HG02870 (cell line): ENCODE measurements at regions not wholly inside any gene's neighbourhood (a gene's known extent, or its start where the extent isn't known, plus 50 kb on each side); places are given as distances from the start of the nearest gene placed in this dataset.
A peak's percentile ranks its signal among the peaks of the same experiment; 100 is the strongest.
"Not testable (repeated sequence)": the region's sequence is repeated elsewhere in the genome, so short reads cannot be mapped to it uniquely, and the experiment has no call there.

Experiments
- ATAC-seq: cut with Tn5 transposase; IDR thresholded peaks from one replicate; pipeline ENCODE4 v1.9.1; 2021; ENCODE audit warnings: mild to moderate bottlenecking, moderate library complexity; ENCODE audit not compliant: unreplicated experiment

- ATAC-seq, result no peak
Observed at GRCh38 chr13:94906605-94907004, 194.3 kb upstream of the SOX21 start.

GRCh38 chr13:94902722-94903407, 190.5 kb upstream of the SOX21 start:
- no peak for ATAC-seq

- no peak for ATAC-seq
Observed at GRCh38 chr13:94901070-94901469, 188.7 kb upstream of the SOX21 start.

GRCh38 chr13:94896719-94897317, 184.5 kb upstream of the SOX21 start:
- ATAC-seq, result no peak

GRCh38 chr13:94896238-94896637, 183.9 kb upstream of the SOX21 start:
- ATAC-seq, result no peak

GRCh38 chr13:94886191-94886590, 173.8 kb upstream of the SOX21 start:
- ATAC-seq, result no peak

- ATAC-seq, result no peak
Observed at GRCh38 chr13:94880463-94880862, 168.1 kb upstream of the SOX21 start.

GRCh38 chr13:94878602-94879165, 166.3 kb upstream of the SOX21 start:
- no peak for ATAC-seq

- no peak for ATAC-seq
Observed at GRCh38 chr13:94864474-94864873, 152.1 kb upstream of the SOX21 start.

GRCh38 chr13:94860981-94861407, 148.6 kb upstream of the SOX21 start:
- peak; percentile 48 for ATAC-seq

GRCh38 chr13:94859811-94860210, 147.5 kb upstream of the SOX21 start:
- ATAC-seq, result no peak

GRCh38 chr13:94859278-94859691, 146.9 kb upstream of the SOX21 start:
- ATAC-seq, result no peak

- ATAC-seq, result no peak
Observed at GRCh38 chr13:94858856-94859255, 146.5 kb upstream of the SOX21 start.

- no peak for ATAC-seq
Observed at GRCh38 chr13:94854688-94855087, 142.3 kb upstream of the SOX21 start.

- ATAC-seq, result no peak
Observed at GRCh38 chr13:94851576-94851975, 139.2 kb upstream of the SOX21 start.

GRCh38 chr13:94849254-94849653, 136.9 kb upstream of the SOX21 start:
- ATAC-seq, result no peak

GRCh38 chr13:94842901-94843300, 130.6 kb upstream of the SOX21 start:
- ATAC-seq, result no peak

GRCh38 chr13:94837056-94837455, 124.7 kb upstream of the SOX21 start:
- ATAC-seq, result not testable (repeated sequence)

- no peak for ATAC-seq
Observed at GRCh38 chr13:94829837-94830365, 117.6 kb upstream of the SOX21 start.

- ATAC-seq, result no peak
Observed at GRCh38 chr13:94829185-94829836, 117.0 kb upstream of the SOX21 start.

- ATAC-seq, result no peak
Observed at GRCh38 chr13:94827566-94827965, 115.2 kb upstream of the SOX21 start.

- ATAC-seq, result no peak
Observed at GRCh38 chr13:94825507-94825906, 113.2 kb upstream of the SOX21 start.
